HUES64 (cell line): ENCODE measurements at regions not wholly inside any gene's neighbourhood (a gene's known extent, or its start where the extent isn't known, plus 50 kb on each side); places are given as distances from the start of the nearest gene placed in this dataset.
"Not testable (repeated sequence)": the region's sequence is repeated elsewhere in the genome, so short reads cannot be mapped to it uniquely, and the experiment has no call there.

Experiments
- H3K27ac ChIP-seq: 2 replicates; pipeline ENCODE4 v1.7.0; 2013; ENCODE audit warnings: low read depth, low read length, inconsistent platforms
- H3K27me3 ChIP-seq: 2 replicates; pipeline ENCODE4 v1.6.1; 2013; ENCODE audit warnings: mild to moderate bottlenecking, low read length; ENCODE audit not compliant: insufficient read depth
- H3K36me3 ChIP-seq: 2 replicates; pipeline ENCODE4 v1.6.1; 2013; ENCODE audit warnings: mild to moderate bottlenecking, low read length; ENCODE audit not compliant: insufficient read depth
- H3K4me1 ChIP-seq: 2 replicates; pipeline ENCODE4 v1.6.1; 2013; ENCODE audit warnings: mild to moderate bottlenecking, low read length, moderate library complexity; ENCODE audit not compliant: insufficient read depth
- H3K4me3 ChIP-seq: 2 replicates; pipeline ENCODE4 v1.5.1; 2013; ENCODE audit warnings: mild to moderate bottlenecking, low read length, moderate library complexity
- H3K9ac ChIP-seq: 2 replicates; pipeline ENCODE4 v1.6.1; 2013; ENCODE audit warnings: mild to moderate bottlenecking, low read depth, low read length
- H3K9me3 ChIP-seq: 2 replicates; pipeline ENCODE4 v1.6.1; 2013; ENCODE audit warnings: low read depth, low read length; ENCODE audit not compliant: insufficient read depth
- WGBS: fragments of 150-250, 120-280 bp; methylation state at CpG from one replicate; pipeline ENCODE4 v1.1.7; 2013; ENCODE audit warnings: missing lambda C conversion rate; 5-methylcytosine and 5-hydroxymethylcytosine counted together

DNA sequence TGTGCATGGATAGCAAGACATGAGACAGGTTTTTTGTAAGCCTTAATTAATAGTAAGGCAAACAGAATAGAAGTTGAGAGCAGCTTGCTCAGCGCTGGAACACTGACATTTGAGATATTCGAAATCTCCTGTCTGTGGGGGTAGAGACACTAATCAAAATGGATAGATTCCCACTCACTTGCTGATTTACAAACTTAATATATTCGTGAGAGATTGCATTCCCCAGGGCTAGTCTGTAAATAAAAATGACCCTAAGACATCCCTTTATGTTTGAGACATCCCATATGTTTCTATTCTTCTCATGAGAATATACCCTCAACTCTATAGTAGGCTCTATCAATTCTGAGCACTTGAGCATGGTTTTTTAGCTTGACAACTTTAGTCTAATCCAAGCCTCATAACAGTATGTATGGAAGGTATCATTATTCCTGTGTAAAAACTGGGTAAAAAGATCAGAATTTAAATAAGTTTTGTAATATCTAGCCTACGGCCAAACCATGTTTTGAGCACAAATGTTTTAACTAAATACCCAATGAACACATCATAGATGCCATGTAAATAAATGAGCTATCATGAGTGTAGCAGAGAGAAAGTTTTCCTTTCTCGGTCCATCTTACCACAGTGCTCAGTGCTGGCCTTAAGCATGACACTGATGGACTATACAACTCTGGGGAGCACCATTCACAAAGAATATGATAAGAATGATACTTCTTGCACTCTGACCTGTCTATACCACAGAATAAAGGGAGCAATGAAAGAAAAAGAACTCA lies 609.2 kb downstream of the PSAT1 start:
- no peak overlapping the region for H3K27ac ChIP-seq
- H3K9ac ChIP-seq = no peak overlapping the region
- H3K9me3 ChIP-seq = no peaks in the 10 kb centered on the region
- H3K4me3 ChIP-seq = no peak overlapping the region
- no peaks in the 10 kb centered on the region for H3K27me3 ChIP-seq
- no peaks in the 10 kb centered on the region for H3K36me3 ChIP-seq
- no peaks in the 10 kb centered on the region for H3K4me1 ChIP-seq
- 93% methylated on average over 3 of the region's 5 CpGs for WGBS

DNA sequence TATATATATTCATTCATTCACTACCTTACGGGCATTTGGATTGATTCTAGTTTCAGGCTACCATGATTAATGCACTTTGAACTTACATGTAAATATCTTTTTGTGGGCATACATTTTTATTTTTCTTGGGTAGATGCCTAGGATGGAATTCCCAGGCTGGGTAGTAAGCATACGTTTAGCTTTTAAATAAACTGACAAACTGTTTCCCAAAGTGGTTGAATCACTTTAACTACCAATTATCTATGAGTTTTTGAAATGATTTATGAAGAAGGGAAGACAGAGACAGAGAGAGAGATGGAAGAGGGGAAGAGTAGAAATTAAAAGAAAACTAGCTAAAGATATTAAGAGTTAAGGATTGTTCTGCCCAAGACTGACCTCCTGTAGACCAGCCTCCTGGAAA lies 612.6 kb downstream of the PSAT1 start:
- 83% methylated on average over 1 of the region's 2 CpGs for WGBS

DNA sequence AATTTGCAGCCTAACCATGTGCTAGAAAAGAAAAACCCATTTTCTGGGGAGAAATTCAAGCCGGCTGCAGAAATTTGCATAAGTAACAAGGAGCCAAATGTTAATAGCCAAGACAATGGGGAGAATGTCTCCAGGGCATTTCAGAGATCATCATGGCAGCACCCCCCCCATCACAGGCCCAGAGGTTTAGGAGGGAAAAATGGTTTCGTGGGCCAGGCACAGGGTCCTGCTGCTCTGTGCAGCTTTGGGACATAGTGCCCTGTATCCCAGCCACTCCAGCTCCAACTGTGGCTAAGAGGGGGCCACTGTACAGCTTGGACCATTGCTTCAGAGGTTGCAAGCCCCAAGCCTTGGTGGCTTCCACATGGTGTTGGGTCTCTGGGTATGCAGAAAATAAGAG lies 620.0 kb downstream of the PSAT1 start:
- not testable (repeated sequence) for H3K36me3 ChIP-seq, H3K27ac ChIP-seq, H3K9ac ChIP-seq, H3K4me3 ChIP-seq, H3K4me1 ChIP-seq, H3K27me3 ChIP-seq
- 93% methylated on average over 2 of the region's 2 CpGs for WGBS
- peaks cover 12% of the 10 kb centered on the region for H3K9me3 ChIP-seq

More for the DNA sequence above, 612.6 kb downstream of the PSAT1 start:
- H3K4me3 ChIP-seq = no peak overlapping the region
- H3K4me1 ChIP-seq = no peaks in the 10 kb centered on the region
- no peaks in the 10 kb centered on the region for H3K27me3 ChIP-seq
- H3K27ac ChIP-seq = no peak overlapping the region
- no peak overlapping the region for H3K9ac ChIP-seq
- no peaks in the 10 kb centered on the region for H3K9me3 ChIP-seq
- H3K36me3 ChIP-seq = no peaks in the 10 kb centered on the region

DNA sequence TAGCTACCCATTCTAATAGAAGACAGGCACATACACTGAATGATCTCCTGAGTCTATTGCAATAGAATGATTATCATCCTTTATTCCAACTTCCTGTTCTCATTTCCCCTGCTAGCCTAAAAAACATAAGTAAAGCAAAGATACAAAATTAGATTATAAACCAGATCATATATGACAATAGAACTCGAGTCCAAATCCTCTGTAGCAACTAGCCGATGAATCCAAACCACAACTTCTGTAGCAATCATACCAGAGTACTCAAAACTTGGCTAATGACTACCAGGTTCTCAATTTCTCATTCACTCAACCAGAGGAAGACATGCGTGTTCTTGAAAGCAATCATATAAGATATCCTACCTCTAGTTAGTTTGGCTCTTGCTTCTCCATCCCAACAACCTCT lies 622.1 kb downstream of the PSAT1 start:
- Histone ChIP-seq H3K9me3 (peaks cover 12% of the 10 kb centered on the region), H3K27me3 (no peaks in the 10 kb centered on the region)
- 63% methylated on average over 3 of the region's 3 CpGs for WGBS

DNA sequence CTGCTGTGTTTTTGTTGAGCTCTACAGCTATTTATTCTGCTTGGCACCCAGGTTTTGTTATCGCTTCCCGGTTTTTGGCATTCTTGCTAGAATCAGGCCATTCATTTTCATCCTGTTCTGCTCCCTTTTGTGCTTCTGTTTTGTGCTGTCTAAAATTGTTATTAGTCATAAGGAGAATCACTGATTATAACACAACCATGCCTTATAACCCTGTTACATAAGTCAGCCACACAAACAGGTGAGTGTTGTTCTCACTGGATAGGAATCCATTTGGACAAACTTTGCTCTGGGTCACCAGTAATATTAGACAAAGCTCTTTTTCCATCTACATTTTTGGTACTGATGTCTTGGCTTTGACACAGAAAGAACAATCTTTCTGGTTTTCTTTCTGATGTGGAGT lies 622.8 kb downstream of the PSAT1 start:
- Histone ChIP-seq H3K36me3 (no peaks in the 10 kb centered on the region), H3K9ac (no peak overlapping the region), H3K9me3 (peaks cover 12% of the 10 kb centered on the region), H3K27me3 (no peaks in the 10 kb centered on the region), H3K4me1 (no peaks in the 10 kb centered on the region), H3K27ac (no peak overlapping the region), H3K4me3 (no peak overlapping the region)
- 97% methylated on average over 2 of the region's 2 CpGs for WGBS

More for the DNA sequence above, 622.1 kb downstream of the PSAT1 start:
- Histone ChIP-seq H3K36me3 (no peaks in the 10 kb centered on the region), H3K27ac (no peak overlapping the region), H3K4me3 (no peak overlapping the region), H3K9ac (no peak overlapping the region), H3K4me1 (no peaks in the 10 kb centered on the region)

DNA sequence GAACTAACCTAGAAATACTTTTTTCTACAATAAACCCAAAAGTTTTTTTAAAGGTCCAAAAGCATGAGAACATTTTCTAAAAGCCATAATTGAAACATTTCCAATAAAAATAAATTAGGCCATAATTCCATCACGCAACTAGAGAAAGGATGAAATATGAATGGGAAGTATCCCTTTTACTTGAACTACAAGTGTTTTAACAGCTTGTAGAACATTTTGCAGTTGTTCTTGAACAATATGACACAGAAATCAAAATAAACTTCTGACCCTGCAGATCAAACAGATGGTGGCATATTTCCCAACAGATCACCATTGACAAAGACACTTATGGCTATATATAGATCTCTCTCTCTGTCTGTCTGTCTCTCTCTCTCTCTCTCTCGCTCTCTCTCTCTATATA lies 624.4 kb downstream of the PSAT1 start:
- H3K9me3 ChIP-seq = peaks cover 12% of the 10 kb centered on the region
- no peak overlapping the region for H3K27ac ChIP-seq
- no peaks in the 10 kb centered on the region for H3K27me3 ChIP-seq
- no peaks in the 10 kb centered on the region for H3K4me1 ChIP-seq
- WGBS = 100% methylated on average over 1 of the region's 2 CpGs
- no peak overlapping the region for H3K4me3 ChIP-seq
- H3K36me3 ChIP-seq = no peaks in the 10 kb centered on the region
- H3K9ac ChIP-seq = no peak overlapping the region

DNA sequence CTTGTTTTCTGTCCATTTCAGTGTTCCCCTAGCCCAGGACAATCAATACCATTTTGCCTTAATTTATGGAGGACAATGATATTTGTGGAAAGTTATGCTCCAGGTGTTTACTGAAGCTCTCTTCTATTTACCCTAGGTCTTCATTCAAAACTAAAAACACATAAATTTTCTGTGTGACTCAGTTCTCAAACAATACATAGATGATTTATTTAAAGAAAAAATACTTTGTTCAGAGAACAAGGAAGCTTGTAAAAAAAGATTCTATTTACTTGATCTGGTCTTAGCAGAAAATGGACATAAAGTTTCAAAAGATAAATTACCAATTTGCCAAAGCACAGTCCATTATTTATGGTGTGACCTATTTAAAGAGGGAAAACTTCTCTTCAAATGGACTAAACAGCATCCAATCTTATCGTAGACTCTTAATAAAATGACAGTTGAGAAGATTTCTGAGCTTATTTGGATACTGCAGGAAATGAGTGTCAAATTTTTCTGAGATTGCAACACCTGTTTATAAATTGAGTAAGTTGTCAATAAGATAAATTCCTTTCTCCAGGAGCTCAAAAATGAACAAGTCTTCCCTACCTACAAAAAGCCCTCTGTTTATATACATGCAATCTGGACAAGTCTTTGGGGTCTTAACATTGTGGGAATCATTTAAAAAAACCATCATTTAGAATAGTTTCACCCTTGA lies 627.2 kb downstream of the PSAT1 start:
- WGBS = no CpG with 5 or more reads among the region's 1 CpG
- H3K36me3 ChIP-seq = no peaks in the 10 kb centered on the region
- H3K9ac ChIP-seq = no peak overlapping the region
- H3K27ac ChIP-seq = no peak overlapping the region
- no peaks in the 10 kb centered on the region for H3K4me1 ChIP-seq
- H3K9me3 ChIP-seq = no peaks in the 10 kb centered on the region
- H3K27me3 ChIP-seq = no peaks in the 10 kb centered on the region
- H3K4me3 ChIP-seq = no peak overlapping the region

DNA sequence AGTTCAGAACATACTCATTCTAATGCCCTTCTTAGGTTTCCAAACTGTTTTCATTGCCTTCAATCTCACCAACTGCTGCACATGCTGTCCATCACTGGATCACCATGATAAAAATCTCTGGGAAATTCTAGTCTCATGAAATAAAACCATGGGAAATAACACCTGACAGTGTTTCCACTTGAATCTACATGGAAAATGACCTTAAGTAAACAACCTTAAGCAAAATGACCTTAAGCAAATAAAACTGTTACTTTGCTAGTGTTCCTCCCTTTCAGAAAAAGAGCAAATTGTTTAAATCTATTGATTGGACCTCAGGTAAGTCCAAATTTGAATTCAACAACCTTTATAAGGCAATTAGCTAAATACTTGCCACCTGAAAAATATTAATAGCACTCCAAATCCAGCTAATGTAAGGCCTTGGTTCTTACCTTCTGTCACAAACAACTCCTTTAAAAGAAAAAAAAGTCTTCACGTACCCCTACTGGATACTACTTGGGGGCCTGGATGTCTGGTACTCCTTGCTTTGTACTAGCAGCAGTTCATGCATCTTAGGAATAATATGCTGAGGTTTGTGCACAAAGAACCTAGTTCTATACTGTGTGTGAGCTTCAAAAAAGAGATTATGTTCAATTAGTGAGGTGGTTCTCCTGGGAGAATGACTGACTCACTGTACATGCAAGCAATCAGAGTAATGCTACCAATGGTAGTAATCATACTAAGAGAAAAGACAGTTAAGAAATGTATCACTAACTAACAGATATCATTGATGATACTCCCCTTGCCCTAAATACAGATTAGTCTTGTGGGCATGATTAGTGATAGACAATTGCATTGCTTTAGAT lies 630.4 kb downstream of the PSAT1 start:
- no peak overlapping the region for H3K9ac ChIP-seq
- no peaks in the 10 kb centered on the region for H3K36me3 ChIP-seq
- H3K9me3 ChIP-seq = 0 out of 2 replicates have a peak, but pooled peaks cover 3% of the 10 kb centered on the region
- no peak overlapping the region for H3K27ac ChIP-seq
- no peaks in the 10 kb centered on the region for H3K27me3 ChIP-seq
- no peak overlapping the region for H3K4me3 ChIP-seq
- no peaks in the 10 kb centered on the region for H3K4me1 ChIP-seq
- WGBS = 92% methylated on average over 1 of the region's 1 CpG

DNA sequence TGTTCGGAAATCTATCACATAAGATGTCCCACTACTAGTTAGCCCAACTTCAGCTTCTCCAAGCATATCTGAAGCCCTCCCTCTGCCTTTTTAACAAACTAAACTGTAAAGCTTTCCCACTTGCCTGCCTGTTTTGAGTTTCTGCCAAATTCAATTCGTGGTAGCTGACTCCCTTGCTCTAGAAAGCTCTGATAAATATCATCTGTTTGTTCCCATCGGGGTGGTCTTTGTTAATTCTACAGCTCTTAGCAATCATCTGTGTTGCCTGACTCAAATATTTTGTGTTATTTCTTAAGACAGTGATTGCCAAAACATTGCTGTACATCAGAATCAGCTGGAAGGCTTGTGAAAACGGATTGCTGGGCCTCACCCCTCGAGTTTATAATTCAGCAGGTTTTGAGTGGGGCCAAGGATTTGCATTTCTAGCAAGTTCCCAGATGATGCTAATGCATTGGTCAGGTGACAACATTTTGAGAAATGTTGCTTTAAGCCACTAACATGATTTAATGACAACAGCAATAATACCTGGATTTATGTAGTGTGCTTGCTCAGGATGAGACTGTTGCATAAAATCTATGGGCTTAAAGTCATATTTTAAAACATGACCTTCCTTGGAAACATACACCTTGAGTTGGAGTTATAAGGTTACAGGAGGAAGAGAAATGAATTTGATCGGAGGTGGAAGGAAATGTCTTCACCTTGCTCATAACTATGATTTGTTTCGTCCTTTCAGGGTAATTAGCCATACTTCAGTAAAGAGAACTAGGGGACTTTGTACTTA lies 631.9 kb downstream of the PSAT1 start:
- H3K4me3 ChIP-seq = no peak overlapping the region
- H3K9ac ChIP-seq = no peak overlapping the region
- no peaks in the 10 kb centered on the region for H3K36me3 ChIP-seq
- 0 out of 2 replicates have a peak, but pooled peaks cover 3% of the 10 kb centered on the region for H3K9me3 ChIP-seq
- H3K4me1 ChIP-seq = 0 out of 2 replicates have a peak, but pooled peaks cover 5% of the 10 kb centered on the region
- WGBS = 94% methylated on average over 6 of the region's 7 CpGs
- H3K27me3 ChIP-seq = no peaks in the 10 kb centered on the region
- no peak overlapping the region for H3K27ac ChIP-seq

DNA sequence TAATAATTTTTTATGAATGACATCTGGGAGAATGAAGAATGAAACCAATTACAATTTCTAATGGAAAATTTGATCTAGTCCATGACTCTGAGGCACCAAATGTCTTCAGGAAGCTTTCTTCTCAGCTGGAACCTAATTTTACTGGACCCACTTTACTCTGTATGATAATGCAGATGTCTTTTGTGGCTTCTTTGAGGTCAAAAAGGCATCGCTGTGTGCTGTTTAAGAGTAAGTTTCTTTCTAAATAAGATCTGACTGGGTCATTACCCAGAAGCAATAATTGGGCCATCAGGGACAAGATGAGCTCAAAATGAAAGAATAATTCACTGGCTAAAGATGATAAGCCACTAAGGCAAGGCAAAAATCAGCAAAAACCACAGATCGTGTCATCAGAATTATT lies 633.4 kb downstream of the PSAT1 start:
- H3K9me3 ChIP-seq = 0 out of 2 replicates have a peak, but pooled peaks cover 3% of the 10 kb centered on the region
- 0 out of 2 replicates have a peak, but pooled peaks cover 5% of the 10 kb centered on the region for H3K4me1 ChIP-seq
- no peaks in the 10 kb centered on the region for H3K36me3 ChIP-seq
- H3K9ac ChIP-seq = no peak overlapping the region
- no peak overlapping the region for H3K27ac ChIP-seq
- H3K4me3 ChIP-seq = no peak overlapping the region
- no peaks in the 10 kb centered on the region for H3K27me3 ChIP-seq
- 91% methylated on average over 1 of the region's 2 CpGs for WGBS
